C4-2B (cell line): ENCODE measurements at regions not wholly inside any gene's neighbourhood (a gene's known extent, or its start where the extent isn't known, plus 50 kb on each side); places are given as distances from the start of the nearest gene placed in this dataset.

Source experiments
- ZFX ChIP-seq: fragments of 450-650 bp; IDR thresholded peaks from 2 replicates; pipeline ENCODE4 v1.6.1; 2017
- TF ChIP-seq, protein P1 (sequence below): fragments of 450-650 bp; conservative IDR thresholded peaks from 2 replicates; pipeline ENCODE4 v1.5.1; 2017; ENCODE audit warnings: mild to moderate bottlenecking

DNA sequence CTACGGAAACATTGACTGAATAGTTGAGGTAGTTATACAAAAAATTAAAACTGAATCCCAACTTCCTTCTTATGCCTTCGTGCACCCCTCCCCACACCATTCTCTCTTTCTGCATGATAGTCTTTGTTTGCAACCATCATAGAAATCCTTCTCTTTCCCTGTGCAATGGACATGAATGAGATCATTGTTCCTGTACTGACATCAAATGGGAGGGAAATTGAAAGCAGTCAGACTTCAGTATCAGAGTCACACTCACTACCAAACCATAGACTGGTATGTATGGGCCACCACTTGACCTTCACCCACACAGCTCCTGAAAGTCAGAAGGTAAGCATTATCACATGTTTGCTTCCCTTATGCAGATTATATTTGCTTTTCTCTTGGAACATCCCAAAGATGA lies 782.8 kb downstream of the BCL11A start:
- TF ChIP-seq, protein P1, sequence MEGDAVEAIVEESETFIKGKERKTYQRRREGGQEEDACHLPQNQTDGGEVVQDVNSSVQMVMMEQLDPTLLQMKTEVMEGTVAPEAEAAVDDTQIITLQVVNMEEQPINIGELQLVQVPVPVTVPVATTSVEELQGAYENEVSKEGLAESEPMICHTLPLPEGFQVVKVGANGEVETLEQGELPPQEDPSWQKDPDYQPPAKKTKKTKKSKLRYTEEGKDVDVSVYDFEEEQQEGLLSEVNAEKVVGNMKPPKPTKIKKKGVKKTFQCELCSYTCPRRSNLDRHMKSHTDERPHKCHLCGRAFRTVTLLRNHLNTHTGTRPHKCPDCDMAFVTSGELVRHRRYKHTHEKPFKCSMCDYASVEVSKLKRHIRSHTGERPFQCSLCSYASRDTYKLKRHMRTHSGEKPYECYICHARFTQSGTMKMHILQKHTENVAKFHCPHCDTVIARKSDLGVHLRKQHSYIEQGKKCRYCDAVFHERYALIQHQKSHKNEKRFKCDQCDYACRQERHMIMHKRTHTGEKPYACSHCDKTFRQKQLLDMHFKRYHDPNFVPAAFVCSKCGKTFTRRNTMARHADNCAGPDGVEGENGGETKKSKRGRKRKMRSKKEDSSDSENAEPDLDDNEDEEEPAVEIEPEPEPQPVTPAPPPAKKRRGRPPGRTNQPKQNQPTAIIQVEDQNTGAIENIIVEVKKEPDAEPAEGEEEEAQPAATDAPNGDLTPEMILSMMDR, result no peak
- TF ChIP-seq ZFX, result no peak
